ENCODE measurements at regions not wholly inside any gene's neighbourhood (a gene's known extent, or its start where the extent isn't known, plus 50 kb on each side); places are given as distances from the start of the nearest gene placed in this dataset.

DNA sequence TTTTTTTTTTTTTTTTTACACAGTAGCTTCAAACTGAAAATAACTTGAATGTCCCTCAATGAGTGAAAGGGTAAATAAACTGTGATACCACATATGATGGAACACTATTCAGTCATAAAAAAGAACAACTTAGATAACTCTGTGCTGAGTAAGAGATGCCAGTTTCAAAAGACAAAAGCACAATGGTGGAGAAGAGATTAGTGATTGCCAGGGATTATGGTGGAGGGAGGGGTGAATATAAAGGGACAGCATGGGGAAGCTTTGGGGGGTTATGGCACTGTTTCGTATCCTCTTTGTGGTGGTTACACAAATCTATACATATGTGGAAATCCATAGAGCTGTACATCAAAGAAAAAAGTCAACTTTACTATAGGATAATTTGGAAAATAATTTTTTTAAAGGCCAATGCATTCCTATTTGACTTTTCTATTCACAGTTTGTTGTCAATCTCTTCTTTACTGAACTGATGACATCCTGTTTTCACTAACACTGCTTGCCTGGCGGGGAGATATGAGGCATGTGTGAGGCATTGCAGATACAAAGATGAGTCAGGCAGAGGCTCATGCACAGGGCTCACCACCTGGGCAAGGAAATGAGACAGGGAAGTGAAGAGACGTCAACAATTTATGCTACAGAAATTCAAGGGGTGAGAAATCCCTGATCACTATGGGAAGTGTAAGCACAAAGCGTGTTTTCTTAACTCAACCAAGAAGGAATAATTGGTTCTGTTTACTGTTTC, 302.7 kb downstream of the DUSP10 start:
- TF ChIP-seq, protein P1, sequence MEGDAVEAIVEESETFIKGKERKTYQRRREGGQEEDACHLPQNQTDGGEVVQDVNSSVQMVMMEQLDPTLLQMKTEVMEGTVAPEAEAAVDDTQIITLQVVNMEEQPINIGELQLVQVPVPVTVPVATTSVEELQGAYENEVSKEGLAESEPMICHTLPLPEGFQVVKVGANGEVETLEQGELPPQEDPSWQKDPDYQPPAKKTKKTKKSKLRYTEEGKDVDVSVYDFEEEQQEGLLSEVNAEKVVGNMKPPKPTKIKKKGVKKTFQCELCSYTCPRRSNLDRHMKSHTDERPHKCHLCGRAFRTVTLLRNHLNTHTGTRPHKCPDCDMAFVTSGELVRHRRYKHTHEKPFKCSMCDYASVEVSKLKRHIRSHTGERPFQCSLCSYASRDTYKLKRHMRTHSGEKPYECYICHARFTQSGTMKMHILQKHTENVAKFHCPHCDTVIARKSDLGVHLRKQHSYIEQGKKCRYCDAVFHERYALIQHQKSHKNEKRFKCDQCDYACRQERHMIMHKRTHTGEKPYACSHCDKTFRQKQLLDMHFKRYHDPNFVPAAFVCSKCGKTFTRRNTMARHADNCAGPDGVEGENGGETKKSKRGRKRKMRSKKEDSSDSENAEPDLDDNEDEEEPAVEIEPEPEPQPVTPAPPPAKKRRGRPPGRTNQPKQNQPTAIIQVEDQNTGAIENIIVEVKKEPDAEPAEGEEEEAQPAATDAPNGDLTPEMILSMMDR (IDR thresholded peaks at IDR 0.05; ENCODE audit: insufficient read depth, low read depth, low read length) = no peak
- TF ChIP-seq EZH2 (IDR thresholded peaks at IDR 0.05; ENCODE audit: insufficient read depth, low read length) = no peak

All from astrocyte (in vitro differentiated cells and primary cell).